ENCODE measurements at regions not wholly inside any gene's neighbourhood (a gene's known extent, or its start where the extent isn't known, plus 50 kb on each side); places are given as distances from the start of the nearest gene placed in this dataset.
"Not testable (repeated sequence)": the region's sequence is repeated elsewhere in the genome, so short reads cannot be mapped to it uniquely, and the experiment has no call there.

DNA sequence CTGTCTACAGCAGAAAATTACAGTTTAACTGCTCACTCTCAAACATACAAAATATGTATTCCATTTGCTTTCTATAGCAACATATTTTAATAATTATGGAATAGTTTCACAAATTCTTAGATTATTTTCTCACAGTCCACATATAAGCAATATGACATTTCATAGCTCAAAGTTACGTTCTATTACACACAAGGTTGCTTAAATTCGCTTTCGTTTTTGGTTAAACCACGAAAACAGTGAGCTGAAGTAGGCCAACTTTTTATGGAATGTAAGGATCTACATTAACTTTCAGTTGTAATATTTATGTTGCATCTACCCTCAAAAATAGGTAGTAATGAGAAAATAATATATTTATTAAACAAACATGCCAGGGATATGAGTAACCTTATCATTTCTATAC lies 966.0 kb upstream of the ACO1 start:
- no peak for DNase-seq

DNA sequence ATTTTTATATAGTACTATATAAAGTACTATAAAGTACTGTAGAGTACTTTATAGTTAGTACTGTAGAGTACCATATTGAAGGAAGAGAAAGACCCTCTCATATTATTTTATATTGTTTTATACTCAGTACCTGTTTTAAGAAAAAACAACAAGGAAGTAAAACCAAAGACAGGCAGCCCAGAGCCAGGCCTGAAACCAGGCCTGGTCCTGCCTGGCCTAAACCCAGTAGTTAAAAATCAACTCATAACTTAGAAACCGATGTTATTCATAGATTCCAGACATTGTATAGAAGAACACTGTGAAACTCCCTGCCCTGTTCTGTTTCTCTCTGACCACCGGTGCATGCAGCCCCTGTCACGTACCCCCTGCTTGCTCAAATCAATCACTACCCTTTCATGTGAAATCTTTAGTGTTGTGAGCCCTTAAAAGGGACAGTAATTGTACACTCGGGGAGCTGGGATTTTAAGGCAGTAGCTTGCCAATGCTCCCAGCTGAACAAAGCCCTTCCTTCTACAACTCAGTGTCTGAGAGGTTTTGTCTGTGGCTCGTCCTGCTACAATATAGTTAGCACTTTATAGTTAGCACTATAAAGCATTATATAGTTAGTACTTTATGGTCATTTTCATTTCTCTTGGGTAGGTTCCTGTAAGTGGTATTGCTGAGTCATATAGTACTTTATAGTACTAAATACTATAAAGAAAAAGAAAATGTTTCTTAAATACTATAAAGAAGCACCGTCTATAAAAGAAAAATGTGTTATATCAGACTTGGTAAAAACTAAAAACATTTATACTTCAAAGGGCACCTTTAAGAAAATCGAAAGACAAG lies 940.6 kb upstream of the ACO1 start:
- not testable (repeated sequence) for DNase-seq

- DNase-seq, result no peak
Measured at GRCh38 chr9:31445357-31445756, 939.1 kb upstream of the ACO1 start.

GRCh38 chr9:31445960-31446359 lies 938.5 kb upstream of the ACO1 start:
- no peak for DNase-seq

- DNase-seq, result no peak
Measured at GRCh38 chr9:31467075-31467474, 917.4 kb upstream of the ACO1 start.

DNA sequence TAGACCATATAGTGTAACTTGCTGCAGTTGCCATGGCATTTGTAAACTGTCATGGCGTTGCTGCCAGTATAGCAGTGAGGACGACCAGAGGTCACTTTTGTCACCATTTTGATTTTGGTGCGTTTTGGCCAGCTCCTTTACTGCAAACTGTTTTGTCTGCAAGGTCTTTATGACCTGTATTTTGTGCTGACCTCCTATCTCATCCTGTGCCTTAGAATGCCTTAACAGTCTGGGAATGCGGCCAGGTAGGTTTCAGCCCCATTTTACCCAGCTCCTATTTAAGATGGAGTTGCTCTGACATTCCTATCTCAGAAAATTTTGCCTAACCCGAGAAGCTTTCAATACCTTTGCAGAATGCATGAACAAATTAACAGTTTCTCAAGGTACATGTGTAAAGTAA lies 914.4 kb upstream of the ACO1 start:
- no peak for DNase-seq

GRCh38 chr9:31471010-31471409 lies 913.4 kb upstream of the ACO1 start:
- no peak for DNase-seq

- no peak for DNase-seq
Measured at GRCh38 chr9:31486630-31487029, 897.8 kb upstream of the ACO1 start.

GRCh38 chr9:31490551-31491106 lies 893.8 kb upstream of the ACO1 start:
- no peak for DNase-seq

DNA sequence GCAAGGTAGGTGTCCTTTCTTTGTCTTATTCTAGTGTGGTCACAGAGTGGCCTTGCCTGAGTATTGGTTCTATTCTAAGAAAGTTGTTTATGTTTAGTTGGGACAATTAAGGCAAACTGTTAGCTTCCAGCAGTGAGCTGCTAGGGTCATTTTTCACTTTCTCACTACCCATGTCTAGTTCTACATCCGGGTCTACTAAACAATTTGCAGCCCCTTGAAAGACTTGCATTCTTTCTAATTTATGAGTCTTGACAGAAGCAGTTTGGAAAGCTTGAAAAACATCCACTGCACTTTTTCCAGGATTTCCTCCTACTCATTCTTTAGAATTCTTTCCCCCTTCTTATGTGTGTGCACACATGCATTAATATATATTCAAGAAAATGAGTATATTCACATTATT lies 892.2 kb upstream of the ACO1 start:
- DNase-seq, result no peak

DNA sequence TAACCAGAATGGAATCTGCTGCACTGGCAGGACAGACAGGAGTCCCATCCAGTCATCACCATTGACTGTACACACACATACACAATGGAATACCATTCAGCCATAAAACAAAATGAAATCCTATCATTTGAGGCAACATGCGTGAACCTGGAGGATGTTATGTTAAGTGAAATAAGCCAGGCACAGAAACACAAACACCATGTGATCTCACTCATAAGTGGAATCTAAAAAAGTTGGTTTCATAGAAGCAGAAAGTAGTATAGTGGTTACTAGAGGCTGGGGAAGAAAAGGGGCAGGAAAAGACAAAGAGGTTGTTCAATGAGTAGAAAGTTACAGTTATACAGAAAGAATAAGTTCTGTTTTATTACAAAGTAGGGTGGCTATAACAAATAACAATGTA lies 884.0 kb upstream of the ACO1 start:
- no peak for DNase-seq

GRCh38 chr9:31519011-31519410 lies 865.4 kb upstream of the ACO1 start:
- no peak for DNase-seq

- DNase-seq, result no peak
Measured at GRCh38 chr9:31519424-31519823, 865.0 kb upstream of the ACO1 start.

DNA sequence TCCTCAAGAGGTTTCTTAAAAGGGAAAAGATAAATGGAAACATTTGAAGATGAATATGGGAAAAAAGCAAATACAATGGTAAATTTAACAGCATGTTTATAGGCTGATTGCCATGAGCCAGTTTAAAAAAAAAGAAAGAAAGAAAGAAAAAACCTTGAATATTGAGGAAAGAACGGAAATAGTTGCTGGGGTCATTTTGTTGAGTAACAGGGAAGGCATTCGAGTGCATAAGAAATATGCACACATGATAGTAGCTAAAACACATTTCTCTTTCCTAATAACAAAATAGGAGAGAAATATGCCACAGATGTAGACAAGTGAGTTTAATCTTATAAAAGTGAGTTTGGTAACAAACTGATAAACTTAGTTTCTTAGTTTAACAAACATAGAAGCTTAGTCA lies 864.6 kb upstream of the ACO1 start:
- DNase-seq, result no peak

DNA sequence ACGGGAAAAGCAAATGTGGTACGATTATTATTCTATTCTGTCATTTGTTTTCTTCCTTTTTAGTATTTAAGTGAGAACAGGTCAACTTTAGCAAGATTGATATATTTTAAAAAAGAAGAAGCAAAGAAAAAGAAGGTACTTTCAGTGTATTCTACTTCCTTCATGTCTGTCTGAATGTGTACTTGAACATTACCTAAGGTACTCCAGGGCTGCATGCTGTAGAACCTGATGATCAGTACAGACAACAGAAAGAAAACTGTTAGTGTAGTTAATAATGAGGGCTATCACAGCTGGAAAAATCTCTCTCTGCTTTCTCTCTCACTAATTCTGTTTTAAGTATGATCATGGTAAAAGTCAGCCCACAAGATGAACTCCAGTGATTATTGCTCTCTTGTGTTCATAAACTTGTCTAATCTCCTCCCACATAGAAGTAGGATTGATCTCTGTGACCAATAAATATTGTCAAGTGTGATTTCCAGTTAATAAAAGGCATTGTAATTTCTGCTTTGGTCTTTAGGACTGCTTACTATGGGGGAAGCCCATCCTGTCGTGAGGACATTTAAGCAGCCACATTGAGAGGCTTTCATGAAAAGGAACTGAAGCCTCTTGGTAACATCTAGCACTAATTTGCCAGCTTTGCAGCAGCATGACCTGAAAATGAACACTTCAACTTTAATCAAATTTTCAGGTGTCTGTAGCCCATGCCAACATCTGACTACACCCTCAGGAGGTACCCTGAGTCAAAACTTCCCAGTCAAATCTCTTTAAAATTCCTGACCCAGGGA lies 864.0 kb upstream of the ACO1 start:
- DNase-seq, result no peak

- DNase-seq, result no peak
Measured at GRCh38 chr9:31535651-31536050, 848.8 kb upstream of the ACO1 start.

DNA sequence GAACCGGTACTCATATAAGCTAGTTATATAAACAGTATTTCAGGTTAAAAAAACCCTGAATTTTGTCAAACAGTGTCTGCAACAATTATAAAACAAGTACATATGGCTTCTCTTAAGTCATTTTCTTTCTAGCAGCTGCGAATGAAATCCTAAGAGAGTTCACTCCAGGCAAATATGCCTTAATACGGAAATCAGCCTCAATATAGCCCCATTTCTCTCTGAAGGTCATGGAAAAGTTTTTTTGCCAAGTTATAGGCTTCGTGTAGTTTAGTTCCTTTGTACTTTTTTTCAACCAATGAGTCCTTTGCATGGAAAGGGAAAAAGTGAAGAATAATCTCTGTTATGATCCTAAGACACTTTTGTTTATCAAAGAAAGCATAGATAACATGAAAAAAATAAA lies 848.0 kb upstream of the ACO1 start:
- no peak for DNase-seq

- DNase-seq, result no peak
Measured at GRCh38 chr9:31541721-31542281, 842.6 kb upstream of the ACO1 start.

- DNase-seq, result peak; percentile 2
Measured at GRCh38 chr9:31542384-31543055, 841.9 kb upstream of the ACO1 start.

GRCh38 chr9:31554941-31555340 lies 829.5 kb upstream of the ACO1 start:
- DNase-seq, result no peak

- DNase-seq, result no peak
Measured at GRCh38 chr9:31556667-31557463, 827.6 kb upstream of the ACO1 start.

DNA sequence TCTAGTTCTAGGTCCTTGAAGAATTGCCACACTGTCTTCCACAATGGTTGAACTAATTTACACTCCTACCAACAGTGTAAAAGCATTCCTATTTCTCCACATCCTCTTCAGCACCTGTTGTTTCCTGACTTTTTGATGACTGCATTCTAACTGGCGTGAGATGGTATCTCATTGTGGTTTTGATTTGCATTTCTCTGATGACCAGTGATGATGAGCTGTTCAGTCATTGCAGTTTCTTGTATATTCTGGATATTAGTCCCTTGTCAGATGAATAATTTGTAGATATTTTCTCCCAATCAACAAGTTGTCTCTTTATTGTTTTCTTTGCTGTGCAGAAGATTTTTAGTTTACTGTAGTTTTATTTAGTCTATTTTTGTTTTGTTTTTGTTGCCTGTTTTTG lies 812.3 kb upstream of the ACO1 start:
- DNase-seq, result not testable (repeated sequence)

Data from T-helper 9 cell (primary cell).